ENCODE measurements at regions not wholly inside any gene's neighbourhood (a gene's known extent, or its start where the extent isn't known, plus 50 kb on each side); places are given as distances from the start of the nearest gene placed in this dataset.

- no peaks in the 10 kb centered on the region for H3K4me1 ChIP-seq (ENCODE audit: control insufficient read depth, insufficient read depth, low read length, unreplicated experiment)
- no peaks in the 10 kb centered on the region for H3K79me2 ChIP-seq (ENCODE audit: control insufficient read depth, insufficient read depth, low read length, unreplicated experiment)
- no peaks in the 10 kb centered on the region for H3K27me3 ChIP-seq (ENCODE audit: insufficient read depth, low read length)
- H3K4me3 ChIP-seq (ENCODE audit: low read depth, low read length): no peak overlapping the region
- H3K27ac ChIP-seq (ENCODE audit: low read depth, low read length): no peak overlapping the region
- H3K36me3 ChIP-seq (ENCODE audit: insufficient read depth, low read length): peaks cover 4% of the 10 kb centered on the region; the same call in 1 of the 2 replicates
- H2AFZ ChIP-seq (ENCODE audit: low read length, unreplicated experiment): no peak overlapping the region
Observed at GRCh38 chr4:124583797-124584196, 128.7 kb downstream of the ANKRD50 start.

DNA sequence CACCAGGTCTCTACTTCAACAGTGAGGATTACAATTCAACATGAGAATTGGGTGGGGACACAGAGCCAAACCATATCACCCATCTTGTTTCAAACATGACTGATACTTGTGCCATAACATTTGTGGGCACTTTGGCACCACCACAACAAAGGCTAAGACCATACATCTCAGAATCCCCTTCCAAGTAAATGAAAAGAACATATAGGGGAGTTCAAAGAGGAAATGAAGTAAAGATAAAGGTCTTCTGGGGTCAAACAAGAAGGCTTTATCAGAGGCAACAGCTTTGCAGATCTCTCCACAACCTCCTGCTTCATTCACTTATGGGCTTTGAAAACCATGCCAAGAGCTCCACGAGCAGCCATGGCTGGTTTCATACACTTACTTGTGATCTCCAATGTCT, 122.7 kb downstream of the ANKRD50 start:
- Histone ChIP-seq H3K27me3 (ENCODE audit: insufficient read depth, low read length) (no peaks in the 10 kb centered on the region), H3K4me1 (ENCODE audit: control insufficient read depth, insufficient read depth, low read length, unreplicated experiment) (no peaks in the 10 kb centered on the region), H3K4me3 (ENCODE audit: low read depth, low read length) (no peak overlapping the region), H3K27ac (ENCODE audit: low read depth, low read length) (no peak overlapping the region), H3K79me2 (ENCODE audit: control insufficient read depth, insufficient read depth, low read length, unreplicated experiment) (no peaks in the 10 kb centered on the region), H3K36me3 (ENCODE audit: insufficient read depth, low read length) (no peaks in the 10 kb centered on the region), H2AFZ (ENCODE audit: low read length, unreplicated experiment) (no peak overlapping the region)

DNA sequence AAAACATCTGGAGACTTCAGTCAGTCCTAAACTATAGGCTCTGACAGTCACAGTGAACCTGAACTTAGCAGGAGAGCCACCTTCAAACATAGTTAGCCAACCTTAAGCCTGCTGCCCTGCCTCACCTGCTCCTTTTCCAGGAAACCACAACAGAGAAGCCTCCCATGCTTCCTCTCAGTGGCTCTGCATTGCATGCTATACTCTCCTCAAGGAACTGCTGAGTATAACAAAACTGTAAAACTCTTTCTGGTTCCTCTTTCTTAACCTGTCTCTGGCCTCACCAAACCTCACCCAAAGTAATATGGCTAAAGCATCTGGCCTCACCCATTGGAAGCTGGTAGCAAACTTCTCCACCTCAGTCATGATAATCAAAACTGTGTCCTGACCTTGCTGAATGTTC, 122.1 kb downstream of the ANKRD50 start:
- Histone ChIP-seq H3K4me3 (ENCODE audit: low read depth, low read length) (no peak overlapping the region), H3K36me3 (ENCODE audit: insufficient read depth, low read length) (no peaks in the 10 kb centered on the region), H3K27me3 (ENCODE audit: insufficient read depth, low read length) (no peaks in the 10 kb centered on the region), H3K79me2 (ENCODE audit: control insufficient read depth, insufficient read depth, low read length, unreplicated experiment) (no peaks in the 10 kb centered on the region), H2AFZ (ENCODE audit: low read length, unreplicated experiment) (no peak overlapping the region), H3K4me1 (ENCODE audit: control insufficient read depth, insufficient read depth, low read length, unreplicated experiment) (no peaks in the 10 kb centered on the region), H3K27ac (ENCODE audit: low read depth, low read length) (no peak overlapping the region)

DNA sequence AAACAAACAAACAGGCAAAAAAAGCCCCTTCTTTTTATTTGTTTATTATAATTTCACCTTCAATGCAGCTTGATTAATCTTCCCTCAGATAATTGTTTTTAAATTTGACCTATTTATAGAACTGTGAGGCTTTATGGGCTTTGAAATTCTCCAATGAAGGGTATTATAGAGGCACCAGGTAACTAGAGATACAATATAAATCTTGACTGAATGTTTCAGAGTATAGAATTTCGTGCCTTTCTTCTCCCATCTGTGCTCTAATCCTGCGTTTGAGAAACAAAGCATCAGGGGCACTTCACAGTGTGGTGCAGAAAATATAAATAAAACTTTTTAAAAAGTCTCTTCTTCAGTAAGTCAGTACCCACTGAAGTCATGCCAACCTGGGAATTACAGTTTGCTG, 120.9 kb downstream of the ANKRD50 start:
- Histone ChIP-seq H3K27me3 (ENCODE audit: insufficient read depth, low read length) (no peaks in the 10 kb centered on the region), H2AFZ (ENCODE audit: low read length, unreplicated experiment) (no peak overlapping the region), H3K27ac (ENCODE audit: low read depth, low read length) (no peak overlapping the region), H3K4me1 (ENCODE audit: control insufficient read depth, insufficient read depth, low read length, unreplicated experiment) (no peaks in the 10 kb centered on the region), H3K79me2 (ENCODE audit: control insufficient read depth, insufficient read depth, low read length, unreplicated experiment) (no peaks in the 10 kb centered on the region), H3K4me3 (ENCODE audit: low read depth, low read length) (no peak overlapping the region), H3K36me3 (ENCODE audit: insufficient read depth, low read length) (no peaks in the 10 kb centered on the region)

DNA sequence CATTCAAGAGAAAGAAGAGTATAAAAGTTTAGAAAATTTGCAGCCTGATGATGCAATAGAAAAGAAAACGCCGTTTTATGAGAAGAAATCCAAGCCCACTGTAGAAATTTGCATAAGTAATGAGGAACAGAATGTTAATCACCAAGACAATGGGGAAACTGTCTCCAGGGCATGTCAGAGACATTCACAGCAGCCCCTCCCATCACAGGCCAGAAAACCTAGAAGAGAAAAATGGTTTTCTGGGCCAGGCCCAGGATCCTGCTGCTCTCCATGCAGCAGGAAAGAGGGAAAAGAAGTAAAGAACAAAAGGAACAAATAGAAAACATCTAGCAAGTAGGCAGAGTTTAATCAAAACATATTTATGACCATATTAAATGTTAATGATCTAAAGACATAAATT, 119.0 kb downstream of the ANKRD50 start:
- Histone ChIP-seq H3K36me3 (ENCODE audit: insufficient read depth, low read length) (no peaks in the 10 kb centered on the region), H2AFZ (ENCODE audit: low read length, unreplicated experiment) (no peak overlapping the region), H3K27me3 (ENCODE audit: insufficient read depth, low read length) (no peaks in the 10 kb centered on the region), H3K4me3 (ENCODE audit: low read depth, low read length) (no peak overlapping the region), H3K27ac (ENCODE audit: low read depth, low read length) (no peak overlapping the region), H3K4me1 (ENCODE audit: control insufficient read depth, insufficient read depth, low read length, unreplicated experiment) (no peaks in the 10 kb centered on the region), H3K79me2 (ENCODE audit: control insufficient read depth, insufficient read depth, low read length, unreplicated experiment) (no peaks in the 10 kb centered on the region)

- H3K27ac ChIP-seq (ENCODE audit: low read depth, low read length): no peak overlapping the region
- H3K4me1 ChIP-seq (ENCODE audit: control insufficient read depth, insufficient read depth, low read length, unreplicated experiment): no peaks in the 10 kb centered on the region
- no peak overlapping the region for H2AFZ ChIP-seq (ENCODE audit: low read length, unreplicated experiment)
- no peaks in the 10 kb centered on the region for H3K27me3 ChIP-seq (ENCODE audit: insufficient read depth, low read length)
- H3K79me2 ChIP-seq (ENCODE audit: control insufficient read depth, insufficient read depth, low read length, unreplicated experiment): no peaks in the 10 kb centered on the region
- no peaks in the 10 kb centered on the region for H3K36me3 ChIP-seq (ENCODE audit: insufficient read depth, low read length)
- H3K4me3 ChIP-seq (ENCODE audit: low read depth, low read length): no peak overlapping the region
Observed at GRCh38 chr4:124594945-124595344, 117.6 kb downstream of the ANKRD50 start.

- H3K27me3 ChIP-seq (ENCODE audit: insufficient read depth, low read length): no peaks in the 10 kb centered on the region
- H3K4me3 ChIP-seq (ENCODE audit: low read depth, low read length): no peak overlapping the region
- H3K79me2 ChIP-seq (ENCODE audit: control insufficient read depth, insufficient read depth, low read length, unreplicated experiment): no peaks in the 10 kb centered on the region
- H3K36me3 ChIP-seq (ENCODE audit: insufficient read depth, low read length): no peaks in the 10 kb centered on the region; the same call in 1 of the 2 replicates
- no peak overlapping the region for H2AFZ ChIP-seq (ENCODE audit: low read length, unreplicated experiment)
- H3K27ac ChIP-seq (ENCODE audit: low read depth, low read length): no peak overlapping the region
- no peaks in the 10 kb centered on the region for H3K4me1 ChIP-seq (ENCODE audit: control insufficient read depth, insufficient read depth, low read length, unreplicated experiment)
Observed at GRCh38 chr4:124596816-124597215, 115.7 kb downstream of the ANKRD50 start.

DNA sequence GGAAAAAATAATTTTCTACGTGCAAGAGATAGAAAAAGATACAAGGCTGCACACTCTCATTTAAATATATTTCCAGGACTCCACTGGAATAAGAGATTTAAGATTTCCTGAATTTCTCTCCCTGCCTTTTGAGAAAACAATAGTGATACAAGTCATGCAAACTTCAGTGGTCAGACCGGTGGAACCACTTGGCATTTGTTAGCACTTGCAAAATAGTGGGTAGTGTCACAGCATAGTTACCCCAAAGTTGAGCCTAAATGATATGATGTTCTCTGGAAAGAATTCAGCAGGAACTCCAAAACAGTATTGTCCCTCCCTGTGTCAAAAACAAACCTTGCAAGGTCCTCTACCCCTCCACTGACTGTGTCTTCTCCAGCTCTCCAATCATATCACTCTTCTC, 102.3 kb downstream of the ANKRD50 start:
- H3K36me3 ChIP-seq (ENCODE audit: insufficient read depth, low read length): no peaks in the 10 kb centered on the region
- H3K4me3 ChIP-seq (ENCODE audit: low read depth, low read length): no peak overlapping the region
- no peaks in the 10 kb centered on the region for H3K4me1 ChIP-seq (ENCODE audit: control insufficient read depth, insufficient read depth, low read length, unreplicated experiment)
- H3K27me3 ChIP-seq (ENCODE audit: insufficient read depth, low read length): no peaks in the 10 kb centered on the region
- no peak overlapping the region for H3K27ac ChIP-seq (ENCODE audit: low read depth, low read length)
- no peak overlapping the region for H2AFZ ChIP-seq (ENCODE audit: low read length, unreplicated experiment)
- no peaks in the 10 kb centered on the region for H3K79me2 ChIP-seq (ENCODE audit: control insufficient read depth, insufficient read depth, low read length, unreplicated experiment)
